Endothelial cell of hepatic sinusoid (primary cell): ENCODE measurements at regions not wholly inside any gene's neighbourhood (a gene's known extent, or its start where the extent isn't known, plus 50 kb on each side); places are given as distances from the start of the nearest gene placed in this dataset.

Experiments used
- in situ Hi-C: cut with HindIII; loops from 2 replicates; pipeline ENCODE4 v1.10.0; 2017; ENCODE audit warnings: low sequenced_read_pairs

GRCh38 chr20:54419531-54419930 is 55.9 kb upstream of the DOK5 start:
- in situ Hi-C loops = no loop called here
